ENCODE measurements at regions not wholly inside any gene's neighbourhood (a gene's known extent, or its start where the extent isn't known, plus 50 kb on each side); places are given as distances from the start of the nearest gene placed in this dataset.

GRCh38 chr5:124549891-124550436 is 196.5 kb downstream of the ZNF608 start:
- Mint-ChIP-seq H3K4me3 (no peak overlapping the region), H3K4me1 (peaks cover 5% of the 10 kb centered on the region), H3K9me3 (ENCODE audit: insufficient read depth) (no peaks in the 10 kb centered on the region), H3K27me3 (no peaks in the 10 kb centered on the region), H3K27ac (no peak overlapping the region)
- H3K9me3 ChIP-seq (ENCODE audit: control extremely low read depth in 1 of 3, control insufficient read depth in 2 of 3, insufficient read depth in 1 of 3, low read length in 2 of 3), result no peaks in the 10 kb centered on the region
- TF ChIP-seq, protein P1, sequence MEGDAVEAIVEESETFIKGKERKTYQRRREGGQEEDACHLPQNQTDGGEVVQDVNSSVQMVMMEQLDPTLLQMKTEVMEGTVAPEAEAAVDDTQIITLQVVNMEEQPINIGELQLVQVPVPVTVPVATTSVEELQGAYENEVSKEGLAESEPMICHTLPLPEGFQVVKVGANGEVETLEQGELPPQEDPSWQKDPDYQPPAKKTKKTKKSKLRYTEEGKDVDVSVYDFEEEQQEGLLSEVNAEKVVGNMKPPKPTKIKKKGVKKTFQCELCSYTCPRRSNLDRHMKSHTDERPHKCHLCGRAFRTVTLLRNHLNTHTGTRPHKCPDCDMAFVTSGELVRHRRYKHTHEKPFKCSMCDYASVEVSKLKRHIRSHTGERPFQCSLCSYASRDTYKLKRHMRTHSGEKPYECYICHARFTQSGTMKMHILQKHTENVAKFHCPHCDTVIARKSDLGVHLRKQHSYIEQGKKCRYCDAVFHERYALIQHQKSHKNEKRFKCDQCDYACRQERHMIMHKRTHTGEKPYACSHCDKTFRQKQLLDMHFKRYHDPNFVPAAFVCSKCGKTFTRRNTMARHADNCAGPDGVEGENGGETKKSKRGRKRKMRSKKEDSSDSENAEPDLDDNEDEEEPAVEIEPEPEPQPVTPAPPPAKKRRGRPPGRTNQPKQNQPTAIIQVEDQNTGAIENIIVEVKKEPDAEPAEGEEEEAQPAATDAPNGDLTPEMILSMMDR (IDR thresholded peaks at IDR 0.05), result no peak
- H3K9ac ChIP-seq (ENCODE audit: low read length), result no peak overlapping the region
- H4K20me1 ChIP-seq (ENCODE audit: control insufficient read depth, insufficient read depth, low read length, poor library complexity, severe bottlenecking), result no peaks in the 10 kb centered on the region
- no peak overlapping the region for H3K27ac ChIP-seq (ENCODE audit: low read length in 2 of 2)
- intact Hi-C loops (cut with micrococcal nuclease), result no loop called here
- no peaks in the 10 kb centered on the region for H3K27me3 ChIP-seq (replicated peaks in 1 of 4; ENCODE audit: control extremely low read depth in 1 of 4, control insufficient read depth in 3 of 4, insufficient read depth in 4 of 4, low read length in 3 of 4)
- H3K79me2 ChIP-seq (ENCODE audit: control insufficient read depth, insufficient read depth, low read length), result no peaks in the 10 kb centered on the region
- 95% methylated on average over 2 of the region's 4 CpGs for WGBS (ENCODE audit: insufficient coverage)
- H3K4me3 ChIP-seq (ENCODE audit: control extremely low read depth in 1 of 5, extremely low read depth in 1 of 5, insufficient read depth in 1 of 5, low read depth in 2 of 5, low read length in 4 of 5), result no peak overlapping the region
- CTCF ChIA-PET, result interaction anchor here (1.4 kb wide), 1 partner anchor 26 kb away, joined by 3 read pairs; no protein-coding TSS in a partner anchor
- no peak for DNase-seq
- no peak overlapping the region for H2AFZ ChIP-seq (ENCODE audit: insufficient read depth, low read depth, low read length, poor library complexity, severe bottlenecking)
- H3K36me3 ChIP-seq (replicated peaks in 1 of 2; ENCODE audit: control extremely low read depth in 1 of 2, control insufficient read depth in 1 of 2, extremely low read depth in 1 of 2, insufficient read depth in 2 of 2, low read length in 1 of 2), result no peaks in the 10 kb centered on the region
- POLR2A ChIA-PET, result interaction anchor here (0.6 kb wide), 1 partner anchor 888 kb away, joined by 5 read pairs; no protein-coding TSS in a partner anchor
- no peaks in the 10 kb centered on the region for H3K4me1 ChIP-seq (ENCODE audit: control insufficient read depth in 2 of 2, insufficient read depth in 2 of 2, low read length in 2 of 2)
- no peak overlapping the region for H3K4me2 ChIP-seq (replicated peaks; ENCODE audit: low read depth, low read length, poor library complexity, severe bottlenecking)
- no peak for ATAC-seq (ENCODE audit: low read depth)

- H3K4me3 Mint-ChIP-seq, result no peak overlapping the region
- POLR2A ChIA-PET, result no interaction called here
- DNase-seq (no peak), ATAC-seq (ENCODE audit: low read depth) (no peak)
- no peak overlapping the region for H2AFZ ChIP-seq (ENCODE audit: insufficient read depth, low read depth, low read length, poor library complexity, severe bottlenecking)
- no peaks in the 10 kb centered on the region for H3K9me3 Mint-ChIP-seq (ENCODE audit: insufficient read depth)
- no peak for TF ChIP-seq EZH2 (IDR thresholded peaks at IDR 0.05; ENCODE audit: borderline replicate concordance, insufficient read depth, low read depth, low read length, poor library complexity, severe bottlenecking)
- TF ChIP-seq, protein P1 (IDR thresholded peaks at IDR 0.05), result no peak
- H3K9me3 ChIP-seq (ENCODE audit: control extremely low read depth in 1 of 3, control insufficient read depth in 2 of 3, insufficient read depth in 1 of 3, low read length in 2 of 3), result peaks cover 0 to 1% (median 0%) of the 10 kb centered on the region in 3 donors
- intact Hi-C loops (cut with micrococcal nuclease), result no loop called here
- H3K4me1 ChIP-seq (ENCODE audit: control insufficient read depth in 2 of 2, insufficient read depth in 2 of 2, low read length in 2 of 2), result peaks cover 5 to 6% of the 10 kb centered on the region in 2 donors
- no peak overlapping the region for H3K27ac Mint-ChIP-seq
- H3K27me3 Mint-ChIP-seq, result no peaks in the 10 kb centered on the region
- no peaks in the 10 kb centered on the region for H4K20me1 ChIP-seq (ENCODE audit: control insufficient read depth, insufficient read depth, low read length, poor library complexity, severe bottlenecking)
- 20% methylated on average over 1 of the region's 2 CpGs for WGBS (ENCODE audit: insufficient coverage)
- no peaks in the 10 kb centered on the region for H3K36me3 ChIP-seq (replicated peaks in 1 of 2; ENCODE audit: control extremely low read depth in 1 of 2, control insufficient read depth in 1 of 2, extremely low read depth in 1 of 2, insufficient read depth in 2 of 2, low read length in 1 of 2)
- H3K27me3 ChIP-seq (replicated peaks in 1 of 4; ENCODE audit: control extremely low read depth in 1 of 4, control insufficient read depth in 3 of 4, insufficient read depth in 4 of 4, low read length in 3 of 4), result no peaks in the 10 kb centered on the region
- no peak overlapping the region for H3K4me2 ChIP-seq (replicated peaks; ENCODE audit: low read depth, low read length, poor library complexity, severe bottlenecking)
- no peak overlapping the region for H3K9ac ChIP-seq (ENCODE audit: low read length)
- H3K4me1 Mint-ChIP-seq, result peaks cover 10% of the 10 kb centered on the region
- no peak overlapping the region for H3K27ac ChIP-seq (ENCODE audit: low read length in 2 of 2)
- CTCF ChIA-PET, result no interaction called here
- no peak overlapping the region for H3K4me3 ChIP-seq (ENCODE audit: control extremely low read depth in 1 of 5, extremely low read depth in 1 of 5, insufficient read depth in 1 of 5, low read depth in 2 of 5, low read length in 4 of 5)
- H3K79me2 ChIP-seq (ENCODE audit: control insufficient read depth, insufficient read depth, low read length), result no peaks in the 10 kb centered on the region
These were observed 199.8 kb downstream of the ZNF608 start for GRCh38 chr5:124546643-124547042.
